Spinal cord (tissue), 9 donors: ENCODE measurements at regions not wholly inside any gene's neighbourhood (a gene's known extent, or its start where the extent isn't known, plus 50 kb on each side); places are given as distances from the start of the nearest gene placed in this dataset.

ENCODE experiments used
- DNase-seq, 6 donors: peaks; one replicate each; pipeline versions ENCODE4 v3.0.0 to v3.0.0-alpha.2; 2013 to 2015; ENCODE audit warnings: low spot score in 6 of 6, low read depth in 4 of 6
- H3K27ac ChIP-seq: one replicate; pipeline ENCODE4 v1.5.1; 2013; ENCODE audit warnings: low read depth, low read length, control low read depth
- H3K27me3 ChIP-seq: one replicate; pipeline ENCODE4 v1.6.1; 2013; ENCODE audit warnings: low read length; ENCODE audit not compliant: control insufficient read depth, insufficient read depth
- H3K36me3 ChIP-seq: one replicate; pipeline ENCODE4 v1.6.1; 2013; ENCODE audit warnings: low read length; ENCODE audit not compliant: control insufficient read depth, insufficient read depth
- H3K4me1 ChIP-seq: one replicate; pipeline ENCODE4 v1.6.1; 2013; ENCODE audit warnings: low read length; ENCODE audit not compliant: control insufficient read depth, insufficient read depth
- H3K4me3 ChIP-seq: one replicate; pipeline ENCODE4 v1.5.1; 2013; ENCODE audit warnings: low read depth, low read length, control low read depth
- H3K9me3 ChIP-seq: one replicate; pipeline ENCODE4 v1.6.1; 2013; ENCODE audit warnings: low read length; ENCODE audit not compliant: control insufficient read depth, insufficient read depth
- WGBS: methylation state at CpG from one replicate; pipeline ENCODE4 v1.1.5; 2013; ENCODE audit warnings: missing lambda C conversion rate; ENCODE audit not compliant: insufficient coverage; 5-methylcytosine and 5-hydroxymethylcytosine counted together
- donor health status: healthy.

- no peaks in the 10 kb centered on the region for H3K27me3 ChIP-seq
- H3K4me1 ChIP-seq: no peaks in the 10 kb centered on the region
- H3K4me3 ChIP-seq: no peak overlapping the region
- H3K27ac ChIP-seq: no peak overlapping the region
- no peaks in the 10 kb centered on the region for H3K9me3 ChIP-seq
- no peaks in the 10 kb centered on the region for H3K36me3 ChIP-seq
- peak in 1 of 6 donors; percentile 55 for DNase-seq
- WGBS: 75% methylated on average over 2 of the region's 4 CpGs
Observed at GRCh38 chr12:22740656-22741355, 115.8 kb downstream of the ETNK1 start.

DNA sequence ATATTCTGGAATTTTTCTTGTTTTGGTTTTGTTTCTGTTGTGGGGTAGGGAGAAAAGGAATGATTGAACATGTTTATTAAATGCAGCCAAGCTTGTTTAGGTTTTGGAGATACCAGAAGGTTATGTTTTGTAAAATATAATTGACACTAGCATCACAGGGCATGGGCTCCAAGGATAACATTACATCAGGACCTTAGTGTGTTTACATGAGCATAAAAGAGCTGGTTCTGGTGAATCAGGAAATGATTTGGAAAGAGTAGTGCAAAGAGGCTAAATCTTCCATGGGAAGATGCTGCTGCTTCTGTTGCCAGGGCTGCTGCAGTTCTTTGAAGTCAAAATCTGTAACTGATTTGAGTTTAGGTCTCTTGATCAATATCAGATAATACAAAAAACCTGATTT, 118.7 kb downstream of the ETNK1 start:
- Histone ChIP-seq H3K4me3 (no peak overlapping the region), H3K9me3 (no peaks in the 10 kb centered on the region), H3K36me3 (no peaks in the 10 kb centered on the region), H3K27me3 (no peaks in the 10 kb centered on the region), H3K4me1 (no peaks in the 10 kb centered on the region), H3K27ac (no peak overlapping the region)
- no peak for DNase-seq

DNA sequence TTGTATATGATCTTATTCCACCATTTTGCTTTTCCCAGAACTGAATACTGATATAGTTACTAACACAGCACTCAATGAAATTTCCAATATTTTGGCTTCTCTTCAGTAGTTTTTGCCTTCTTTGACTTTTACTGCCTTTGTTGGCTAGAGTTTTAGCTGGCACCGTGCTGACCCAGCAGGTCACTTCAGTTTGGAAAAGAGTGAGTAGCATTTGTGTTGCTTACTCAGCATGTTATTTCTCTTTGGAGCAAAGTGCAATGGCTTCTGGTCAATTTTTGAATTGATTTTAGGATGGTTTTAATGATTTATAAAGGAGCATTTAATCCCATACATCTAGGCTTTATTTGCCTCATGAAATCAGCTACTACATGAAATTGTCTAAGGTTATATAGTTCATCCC, 119.2 kb downstream of the ETNK1 start:
- no peaks in the 10 kb centered on the region for H3K4me1 ChIP-seq
- no peak overlapping the region for H3K27ac ChIP-seq
- H3K27me3 ChIP-seq: no peaks in the 10 kb centered on the region
- H3K4me3 ChIP-seq: no peak overlapping the region
- no peak for DNase-seq
- WGBS: 33% methylated on average over 1 of the region's 1 CpG
- no peaks in the 10 kb centered on the region for H3K9me3 ChIP-seq
- H3K36me3 ChIP-seq: no peaks in the 10 kb centered on the region

GRCh38 chr12:22746720-22747119, 121.7 kb downstream of the ETNK1 start:
- Histone ChIP-seq H3K36me3 (no peaks in the 10 kb centered on the region), H3K9me3 (no peaks in the 10 kb centered on the region), H3K4me3 (no peak overlapping the region), H3K27ac (no peak overlapping the region), H3K4me1 (no peaks in the 10 kb centered on the region), H3K27me3 (no peaks in the 10 kb centered on the region)
- no CpG with 5 or more reads among the region's 3 CpGs for WGBS
- DNase-seq: no peak

DNA sequence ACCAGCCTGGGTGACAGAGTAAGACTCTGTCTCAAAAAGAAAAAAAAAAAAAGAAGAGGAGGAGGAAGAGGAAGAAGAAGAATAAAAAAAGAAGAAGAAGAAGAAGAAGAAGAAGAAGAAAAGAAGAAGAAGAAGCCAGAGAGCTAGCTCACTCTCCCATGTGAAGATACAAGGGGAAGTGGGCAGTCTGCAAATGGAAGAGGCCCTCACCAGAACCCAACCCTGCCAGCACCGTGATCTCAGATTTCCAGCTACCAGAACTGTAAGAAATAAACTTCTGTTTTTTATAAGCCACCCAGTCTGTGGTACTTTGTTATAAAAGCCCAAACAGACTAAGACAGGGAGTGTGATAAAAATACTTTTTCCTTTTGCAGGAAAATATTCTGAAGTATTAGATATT, 130.7 kb downstream of the ETNK1 start:
- Histone ChIP-seq H3K36me3 (no peaks in the 10 kb centered on the region), H3K4me3 (no peak overlapping the region), H3K4me1 (no peaks in the 10 kb centered on the region), H3K9me3 (no peaks in the 10 kb centered on the region), H3K27me3 (no peaks in the 10 kb centered on the region), H3K27ac (no peak overlapping the region)
- no peak for DNase-seq
- WGBS: no CpG with 5 or more reads among the region's 1 CpG

GRCh38 chr12:22759769-22760674, 135.1 kb downstream of the ETNK1 start:
- WGBS: 81% methylated on average over 4 of the region's 8 CpGs
- no peak for DNase-seq
- Histone ChIP-seq H3K9me3 (no peaks in the 10 kb centered on the region), H3K27me3 (no peaks in the 10 kb centered on the region), H3K4me1 (no peaks in the 10 kb centered on the region), H3K4me3 (no peak overlapping the region), H3K27ac (no peak overlapping the region), H3K36me3 (no peaks in the 10 kb centered on the region)

DNA sequence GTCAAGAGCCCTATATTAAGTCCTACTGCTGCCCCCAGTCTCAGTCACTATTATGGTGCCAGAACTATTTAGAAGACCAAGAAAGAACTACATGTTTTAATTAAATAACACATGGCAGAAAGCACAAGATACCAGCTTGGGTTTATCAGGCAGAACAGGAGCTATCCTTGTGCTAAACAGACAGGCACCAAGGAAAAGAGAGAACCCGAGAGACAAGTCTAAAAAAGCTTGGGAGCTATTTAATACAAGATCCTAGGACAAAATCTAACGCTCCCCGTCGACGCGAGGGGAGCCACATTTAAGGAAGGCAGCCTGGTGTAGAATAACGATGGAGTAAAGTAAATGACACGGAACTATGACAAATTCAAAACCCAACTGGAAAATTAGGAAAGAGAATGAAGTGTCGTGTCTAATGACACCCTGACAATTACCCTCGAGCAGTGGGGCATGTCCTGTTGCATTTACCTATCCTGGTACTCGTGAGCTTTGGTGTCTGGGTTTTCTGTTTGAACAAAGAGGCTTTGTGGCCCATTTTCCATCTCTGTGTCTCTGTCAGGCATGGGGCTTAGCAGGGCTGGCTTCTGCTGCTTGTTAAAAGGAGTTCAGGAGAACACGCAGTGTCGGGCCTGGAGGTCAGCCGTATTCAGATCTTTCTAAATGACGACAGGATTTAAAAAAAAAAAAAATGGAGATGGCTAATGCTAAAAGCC, 140.6 kb downstream of the ETNK1 start:
- Histone ChIP-seq H3K27me3 (peaks cover 5% of the 10 kb centered on the region), H3K27ac (no peak overlapping the region), H3K36me3 (no peaks in the 10 kb centered on the region), H3K4me1 (no peaks in the 10 kb centered on the region), H3K4me3 (no peak overlapping the region), H3K9me3 (no peaks in the 10 kb centered on the region)
- 27% methylated on average over 14 of the region's 15 CpGs for WGBS
- DNase-seq: peak in 2 of 6 donors; percentile 57 to 85

DNA sequence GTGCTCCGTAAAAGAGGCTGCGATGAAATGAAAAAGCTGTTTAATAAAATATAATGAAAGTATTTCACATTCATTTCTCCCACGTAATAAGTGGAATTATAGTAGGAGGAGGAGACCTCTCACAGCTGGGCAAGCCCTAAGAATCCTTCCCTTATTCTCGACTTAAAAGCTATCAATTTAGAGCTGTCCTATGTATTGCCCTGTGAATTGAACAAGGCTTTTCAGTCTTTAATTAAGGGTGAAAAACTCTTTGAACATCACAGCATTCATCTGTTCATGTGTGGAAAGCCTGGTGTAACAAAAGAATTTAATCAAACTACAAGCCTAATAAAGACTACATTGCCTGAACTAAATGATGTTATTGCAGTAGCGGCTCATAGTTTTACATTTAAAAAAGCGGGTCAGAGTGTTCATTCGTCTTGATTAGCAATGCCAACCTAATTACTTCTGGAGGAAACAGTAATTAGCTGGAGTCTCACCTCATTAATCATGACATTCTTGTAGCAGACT, 142.0 kb downstream of the ETNK1 start:
- Histone ChIP-seq H3K27me3 (peaks cover 5% of the 10 kb centered on the region), H3K9me3 (no peaks in the 10 kb centered on the region), H3K36me3 (no peaks in the 10 kb centered on the region), H3K27ac (no peak overlapping the region), H3K4me3 (no peak overlapping the region), H3K4me1 (no peaks in the 10 kb centered on the region)
- WGBS: no CpG with 5 or more reads among the region's 7 CpGs
- DNase-seq: peak in 3 of 6 donors; percentile 23 to 91 (median 69)

DNA sequence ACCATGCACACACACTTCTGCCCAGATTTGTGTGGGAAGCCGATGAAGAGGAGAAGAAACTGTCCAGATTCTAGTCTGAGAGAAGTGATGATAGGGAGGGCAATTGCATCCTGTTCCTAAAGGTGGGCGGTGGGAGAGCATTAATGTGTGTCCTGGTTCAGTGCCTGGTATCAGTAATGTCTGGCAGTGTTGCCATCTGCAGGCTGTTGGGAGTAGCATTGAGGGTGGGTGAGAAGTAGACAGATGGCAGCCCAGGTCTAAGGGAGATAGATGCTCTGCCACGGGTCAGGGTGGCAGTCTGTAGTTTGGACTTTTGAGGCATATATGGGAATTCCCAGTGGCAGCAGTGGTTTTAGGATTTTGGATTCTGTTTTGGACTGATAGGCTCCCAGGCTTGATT, 156.4 kb downstream of the ETNK1 start:
- Histone ChIP-seq H3K4me1 (no peaks in the 10 kb centered on the region), H3K9me3 (no peaks in the 10 kb centered on the region), H3K27me3 (no peaks in the 10 kb centered on the region), H3K4me3 (no peak overlapping the region), H3K36me3 (no peaks in the 10 kb centered on the region), H3K27ac (no peak overlapping the region)
- WGBS: 94% methylated on average over 3 of the region's 3 CpGs
- DNase-seq: no peak
